MM.1S (cell line): ENCODE measurements at regions not wholly inside any gene's neighbourhood (a gene's known extent, or its start where the extent isn't known, plus 50 kb on each side); places are given as distances from the start of the nearest gene placed in this dataset.

Experiments used
- EZH2phosphoT487 ChIP-seq: fragments of 300-600 bp; sonication (generic); IDR thresholded peaks from 2 replicates; pipeline ENCODE4 v1.6.1; 2018; ENCODE audit warnings: antibody characterized with exemption, low read length
- TF ChIP-seq, protein P1 (sequence below): fragments of 300-600 bp; sonication (generic); IDR thresholded peaks from 2 replicates; pipeline ENCODE4 v1.5.1; 2016; ENCODE audit warnings: antibody characterized with exemption, low read length, mixed read lengths

DNA sequence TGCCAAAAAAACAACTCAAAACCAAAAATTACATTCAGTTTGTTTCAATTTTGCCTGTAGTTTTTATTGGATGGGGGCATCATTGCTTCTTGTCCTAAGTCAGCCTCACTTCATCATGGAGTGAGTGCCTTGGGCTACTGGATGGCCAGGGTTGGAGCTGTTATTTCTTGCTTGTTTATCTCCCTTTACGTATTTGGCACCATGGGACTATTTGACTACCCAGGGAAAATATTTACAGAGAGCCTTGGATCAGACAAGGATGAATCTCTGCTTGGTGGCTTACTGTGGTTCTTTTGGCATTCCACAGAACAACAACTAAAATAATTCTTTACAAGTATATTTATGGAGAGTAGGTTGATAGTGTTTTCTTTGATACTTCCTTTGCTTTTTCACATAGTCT is 160.8 kb upstream of the SEL1L start:
- no peak for TF ChIP-seq EZH2phosphoT487
- TF ChIP-seq, protein P1, sequence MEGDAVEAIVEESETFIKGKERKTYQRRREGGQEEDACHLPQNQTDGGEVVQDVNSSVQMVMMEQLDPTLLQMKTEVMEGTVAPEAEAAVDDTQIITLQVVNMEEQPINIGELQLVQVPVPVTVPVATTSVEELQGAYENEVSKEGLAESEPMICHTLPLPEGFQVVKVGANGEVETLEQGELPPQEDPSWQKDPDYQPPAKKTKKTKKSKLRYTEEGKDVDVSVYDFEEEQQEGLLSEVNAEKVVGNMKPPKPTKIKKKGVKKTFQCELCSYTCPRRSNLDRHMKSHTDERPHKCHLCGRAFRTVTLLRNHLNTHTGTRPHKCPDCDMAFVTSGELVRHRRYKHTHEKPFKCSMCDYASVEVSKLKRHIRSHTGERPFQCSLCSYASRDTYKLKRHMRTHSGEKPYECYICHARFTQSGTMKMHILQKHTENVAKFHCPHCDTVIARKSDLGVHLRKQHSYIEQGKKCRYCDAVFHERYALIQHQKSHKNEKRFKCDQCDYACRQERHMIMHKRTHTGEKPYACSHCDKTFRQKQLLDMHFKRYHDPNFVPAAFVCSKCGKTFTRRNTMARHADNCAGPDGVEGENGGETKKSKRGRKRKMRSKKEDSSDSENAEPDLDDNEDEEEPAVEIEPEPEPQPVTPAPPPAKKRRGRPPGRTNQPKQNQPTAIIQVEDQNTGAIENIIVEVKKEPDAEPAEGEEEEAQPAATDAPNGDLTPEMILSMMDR = no peak
